WTC11 (cell line): ENCODE measurements at regions not wholly inside any gene's neighbourhood (a gene's known extent, or its start where the extent isn't known, plus 50 kb on each side); places are given as distances from the start of the nearest gene placed in this dataset.
A peak's percentile ranks its signal among the peaks of the same experiment; 100 is the strongest.

ENCODE experiments used
- ATAC-seq: fragments of 200-7000 bp; cut with Tn5 transposase; 2 replicates; pipeline ENCODE4 v1.10.0; 2021; ENCODE audit warnings: mild to moderate bottlenecking, moderate library complexity
- CTCF ChIA-PET: fragments of 300-600 bp; sonication (Branson Sonifier 250); formaldehyde crosslinking; loops from one replicate; lab custom pipeline; 2021; ENCODE audit warnings: antibody characterized with exemption; lab: Charles Lee
- POLR2A ChIA-PET: fragments of 350-600 bp; sonication (Branson Sonifier 250); formaldehyde crosslinking; loops from one replicate; lab custom pipeline; 2021; ENCODE audit warnings: antibody characterized with exemption; lab: Charles Lee
- DNase-seq: peaks from one replicate; pipeline ENCODE4 v3.0.0; 2021; ENCODE audit warnings: low spot score
- H3K27ac Mint-ChIP-seq: 2 replicates; pipeline ENCODE4 v1.8.0; 2021; ENCODE audit warnings: mixed read lengths
- H3K27me3 Mint-ChIP-seq: 2 replicates; pipeline ENCODE4 v1.8.0; 2021; ENCODE audit warnings: low read depth, mild to moderate bottlenecking, moderate library complexity, mixed read lengths
- H3K36me3 Mint-ChIP-seq: 2 replicates; pipeline ENCODE4 v1.8.0; 2021; ENCODE audit warnings: mixed read lengths
- H3K4me1 Mint-ChIP-seq: 2 replicates; pipeline ENCODE4 v1.8.0; 2022; ENCODE audit warnings: mixed read lengths
- H3K4me3 Mint-ChIP-seq: 2 replicates; pipeline ENCODE4 v1.8.0; 2021; ENCODE audit warnings: mild to moderate bottlenecking, moderate library complexity, mixed read lengths
- H3K9me3 Mint-ChIP-seq: 2 replicates; pipeline ENCODE4 v1.8.0; 2021; ENCODE audit warnings: mixed read lengths
- ARID4B ChIP-seq: sonication (generic); formaldehyde crosslinking; IDR thresholded peaks from 2 replicates; pipeline ENCODE4 v1.8.0; 2023; ENCODE audit warnings: missing genetic modification reagents, mild to moderate bottlenecking, borderline replicate concordance
- ATF3 ChIP-seq: sonication (generic); formaldehyde crosslinking; conservative IDR thresholded peaks from 2 replicates; pipeline ENCODE4 v1.8.1; 2022; ENCODE audit warnings: mild to moderate bottlenecking, missing genetic modification reagents
- CDX4 ChIP-seq: fragments of 250-450 bp; sonication (Bioruptor Pico); IDR thresholded peaks from 2 replicates; pipeline ENCODE4 v1.9.0; 2021; ENCODE audit warnings: moderate library complexity, mild to moderate bottlenecking, inconsistent platforms, borderline replicate concordance
- GRHL2 ChIP-seq: fragments of 250-450 bp; sonication (Bioruptor Pico); IDR thresholded peaks from 2 replicates; pipeline ENCODE4 v1.8.0; 2022; ENCODE audit warnings: mild to moderate bottlenecking, moderate library complexity; ENCODE audit not compliant: insufficient replicate concordance, severe bottlenecking
- KAT7 ChIP-seq: sonication (generic); formaldehyde crosslinking; IDR thresholded peaks from 2 replicates; pipeline ENCODE4 v1.8.1; 2023; ENCODE audit warnings: missing genetic modification reagents, mild to moderate bottlenecking, borderline replicate concordance
- NFATC4 ChIP-seq: fragments of 250-450 bp; sonication (Bioruptor Pico); IDR thresholded peaks from 2 replicates; pipeline ENCODE4 v1.9.0; 2021; ENCODE audit warnings: mild to moderate bottlenecking
- NFE2L1 ChIP-seq: sonication (generic); formaldehyde crosslinking; IDR thresholded peaks from 2 replicates; pipeline ENCODE4 v1.8.1; 2023; ENCODE audit warnings: missing genetic modification reagents
- NR3C1 ChIP-seq: sonication (generic); formaldehyde crosslinking; conservative IDR thresholded peaks from 2 replicates; pipeline ENCODE4 v1.8.1; 2023; ENCODE audit warnings: low read depth, mild to moderate bottlenecking, missing genetic modification reagents
- PREB ChIP-seq: sonication (generic); formaldehyde crosslinking; IDR thresholded peaks from 2 replicates; pipeline ENCODE4 v1.8.1; 2022; ENCODE audit warnings: mild to moderate bottlenecking, missing genetic modification reagents, moderate library complexity, borderline replicate concordance
- PRRX2 ChIP-seq: fragments of 250-450 bp; sonication (Bioruptor Pico); IDR thresholded peaks from 2 replicates; pipeline ENCODE4 v1.8.0; 2021; ENCODE audit warnings: mild to moderate bottlenecking
- RELA ChIP-seq: sonication (generic); formaldehyde crosslinking; IDR thresholded peaks from 2 replicates; pipeline ENCODE4 v1.8.1; 2022; ENCODE audit warnings: missing genetic modification reagents, mild to moderate bottlenecking, borderline replicate concordance
- RORB ChIP-seq: fragments of 250-450 bp; sonication (Bioruptor Pico); IDR thresholded peaks from 2 replicates; pipeline ENCODE4 v1.9.0; 2021; ENCODE audit warnings: mild to moderate bottlenecking
- SMAD4 ChIP-seq: sonication (generic); formaldehyde crosslinking; IDR thresholded peaks from 2 replicates; pipeline ENCODE4 v1.8.0; 2022; ENCODE audit warnings: mild to moderate bottlenecking, missing genetic modification reagents
- SP1 ChIP-seq: sonication (generic); formaldehyde crosslinking; conservative IDR thresholded peaks from 2 replicates; pipeline ENCODE4 v1.8.1; 2022; ENCODE audit warnings: missing genetic modification reagents
- ZNF138 ChIP-seq: sonication (generic); formaldehyde crosslinking; conservative IDR thresholded peaks from 2 replicates; pipeline ENCODE4 v1.8.1; 2022; ENCODE audit warnings: mild to moderate bottlenecking, moderate library complexity, missing genetic modification reagents
- ZNF396 ChIP-seq: fragments of 250-450 bp; sonication (Bioruptor Pico); IDR thresholded peaks from 2 replicates; pipeline ENCODE4 v1.8.0; 2021; ENCODE audit warnings: mild to moderate bottlenecking, moderate library complexity, borderline replicate concordance
- ZNF512 ChIP-seq: sonication (generic); formaldehyde crosslinking; IDR thresholded peaks from 2 replicates; pipeline ENCODE4 v1.8.1; 2022; ENCODE audit warnings: missing genetic modification reagents, borderline replicate concordance

GRCh38 chr6:153215242-153215641 lies 84.2 kb upstream of the RGS17 start:
- ChIA-PET POLR2A (no interaction called here), CTCF (no interaction called here)
- Mint-ChIP-seq H3K27ac (no peak overlapping the region), H3K9me3 (peaks cover 3% of the 10 kb centered on the region), H3K4me1 (no peaks in the 10 kb centered on the region), H3K36me3 (no peaks in the 10 kb centered on the region), H3K4me3 (no peak overlapping the region), H3K27me3 (no peaks in the 10 kb centered on the region)
- DNase-seq: no peak
- TF ChIP-seq NFE2L1 (CRISPR knock-in tag) (no peak), GRHL2 (no peak), PRRX2 (no peak)
- ATAC-seq: peak; percentile 63; the same call in 1 of the 2 replicates

GRCh38 chr6:153214436-153214835 lies 83.4 kb upstream of the RGS17 start:
- Mint-ChIP-seq H3K36me3 (peaks cover 3% of the 10 kb centered on the region; the same call in 1 of the 2 replicates), H3K27me3 (no peaks in the 10 kb centered on the region), H3K4me3 (no peak overlapping the region), H3K27ac (no peak overlapping the region), H3K4me1 (no peaks in the 10 kb centered on the region), H3K9me3 (peaks cover 3% of the 10 kb centered on the region)
- POLR2A ChIA-PET: no interaction called here
- DNase-seq (no peak), ATAC-seq (no peak)
- TF ChIP-seq SMAD4 (CRISPR knock-in tag): no peak
- TF ChIP-seq RORB: no peak
- no peak for TF ChIP-seq SP1 (CRISPR knock-in tag)
- TF ChIP-seq PREB (CRISPR knock-in tag): no peak
- no peak for TF ChIP-seq NR3C1 (CRISPR knock-in tag)
- no peak for TF ChIP-seq ZNF396 (CRISPR knock-in tag)
- TF ChIP-seq ZNF138: no peak
- TF ChIP-seq RELA (CRISPR knock-in tag): no peak
- TF ChIP-seq ARID4B (CRISPR knock-in tag): no peak
- no peak for TF ChIP-seq ATF3 (CRISPR knock-in tag)
- no peak for TF ChIP-seq ZNF512
- TF ChIP-seq CDX4 (CRISPR knock-in tag): no peak
- TF ChIP-seq KAT7 (CRISPR knock-in tag): no peak
- no peak for TF ChIP-seq NFATC4 (CRISPR knock-in tag)
- CTCF ChIA-PET: no interaction called here
